ENCODE measurements at regions not wholly inside any gene's neighbourhood (a gene's known extent, or its start where the extent isn't known, plus 50 kb on each side); places are given as distances from the start of the nearest gene placed in this dataset.

GRCh38 chr5:106749826-106750225, 920.9 kb downstream of the EFNA5 start:
- no peaks in the 10 kb centered on the region for H3K36me3 ChIP-seq
- TF ChIP-seq CTCF (IDR thresholded peaks at IDR 0.05) (no peak), EP300 (IDR thresholded peaks at IDR 0.05) (no peak), POLR2A (IDR thresholded peaks at IDR 0.05) (no peak)
- H3K4me3 ChIP-seq = no peak overlapping the region
- H3K27ac ChIP-seq = no peak overlapping the region
- no peaks in the 10 kb centered on the region for H3K27me3 ChIP-seq
- no peaks in the 10 kb centered on the region for H3K9me3 ChIP-seq
- no peaks in the 10 kb centered on the region for H3K4me1 ChIP-seq
- intact Hi-C loops (cut with DNase I) = no loop called here
- no peak for DNase-seq

GRCh38 chr5:106739127-106739526, 931.6 kb downstream of the EFNA5 start:
- no peaks in the 10 kb centered on the region for H3K36me3 ChIP-seq
- intact Hi-C loops (cut with DNase I) = no loop called here
- no peak for DNase-seq
- H3K4me1 ChIP-seq = no peaks in the 10 kb centered on the region
- no peak overlapping the region for H3K27ac ChIP-seq
- WGBS, 2 donors = 64 to 84% methylated on average over 2 of the region's 2 CpGs
- no peaks in the 10 kb centered on the region for H3K9me3 ChIP-seq
- no peaks in the 10 kb centered on the region for H3K27me3 ChIP-seq
- no peak overlapping the region for H3K4me3 ChIP-seq
- TF ChIP-seq EP300 (IDR thresholded peaks at IDR 0.05) (no peak), CTCF (IDR thresholded peaks at IDR 0.05) (no peak), POLR2AphosphoS5 (IDR thresholded peaks at IDR 0.05) (no peak), POLR2A (IDR thresholded peaks at IDR 0.05) (no peak)

GRCh38 chr5:106737111-106737510, 933.6 kb downstream of the EFNA5 start:
- Histone ChIP-seq H3K9me3 (peaks cover 0 to under 1% (median 0%) of the 10 kb centered on the region in 4 donors), H3K27me3 (no peaks in the 10 kb centered on the region), H3K4me3 (no peak overlapping the region), H3K36me3 (no peaks in the 10 kb centered on the region), H3K4me1 (no peaks in the 10 kb centered on the region), H3K27ac (no peak overlapping the region)
- DNase-seq = no peak
- no peak for TF ChIP-seq CTCF (IDR thresholded peaks at IDR 0.05)
- TF ChIP-seq POLR2AphosphoS5 (IDR thresholded peaks at IDR 0.05) = no peak
- TF ChIP-seq EP300 (IDR thresholded peaks at IDR 0.05) = no peak
- no peak for TF ChIP-seq POLR2A (IDR thresholded peaks at IDR 0.05)
- WGBS, 2 donors = 52 to 56% methylated on average over 1 of the region's 1 CpG
- intact Hi-C loops (cut with DNase I) = no loop called here

GRCh38 chr5:106732624-106733023, 938.1 kb downstream of the EFNA5 start:
- H3K4me3 ChIP-seq = no peak overlapping the region
- H3K36me3 ChIP-seq = no peaks in the 10 kb centered on the region
- intact Hi-C loops (cut with DNase I) = no loop called here
- peaks cover 0 to 7% (median 2%) of the 10 kb centered on the region in 4 donors for H3K9me3 ChIP-seq
- H3K4me1 ChIP-seq = no peaks in the 10 kb centered on the region
- H3K27ac ChIP-seq = no peak overlapping the region
- no peaks in the 10 kb centered on the region for H3K27me3 ChIP-seq
- no peak for DNase-seq
- no peak for TF ChIP-seq EP300 (IDR thresholded peaks at IDR 0.05)

- no peaks in the 10 kb centered on the region for H3K27me3 ChIP-seq
- H3K36me3 ChIP-seq = no peaks in the 10 kb centered on the region
- WGBS, 2 donors = 93 to 98% methylated on average over 1 of the region's 1 CpG
- no peaks in the 10 kb centered on the region for H3K4me1 ChIP-seq
- no peak overlapping the region for H3K27ac ChIP-seq
- no peak for TF ChIP-seq EP300 (IDR thresholded peaks at IDR 0.05)
- no peak for TF ChIP-seq CTCF (IDR thresholded peaks at IDR 0.05)
- no peak for TF ChIP-seq POLR2A (IDR thresholded peaks at IDR 0.05)
- no peak overlapping the region for H3K4me3 ChIP-seq
- peaks cover 0 to 7% (median 2%) of the 10 kb centered on the region in 4 donors for H3K9me3 ChIP-seq
- no peak for DNase-seq
- intact Hi-C loops (cut with DNase I) = no loop called here
These were observed 939.8 kb downstream of the EFNA5 start for GRCh38 chr5:106730912-106731311.

Measured in sigmoid colon (tissue), 6 donors.